ENCODE measurements at regions not wholly inside any gene's neighbourhood (a gene's known extent, or its start where the extent isn't known, plus 50 kb on each side); places are given as distances from the start of the nearest gene placed in this dataset.
A peak's percentile ranks its signal among the peaks of the same experiment; 100 is the strongest.

DNA sequence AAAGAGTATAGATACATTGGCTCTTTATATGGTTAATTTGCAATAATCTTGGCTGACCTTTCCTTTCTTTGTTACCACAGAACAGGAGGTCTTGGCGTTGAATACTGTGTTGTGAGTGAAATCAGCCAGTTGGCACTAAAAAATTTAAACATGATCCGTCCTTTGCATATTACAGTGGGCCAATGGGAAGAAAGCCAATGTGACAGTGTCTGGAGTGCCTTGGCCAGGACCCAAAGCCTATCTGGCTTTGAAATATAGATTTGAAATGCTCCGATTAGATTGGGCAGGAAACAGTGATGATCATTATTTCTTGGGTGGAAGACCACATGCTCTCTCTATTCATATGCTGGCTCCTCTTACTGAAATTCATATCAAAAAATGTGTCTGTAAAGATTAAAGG, 339.6 kb upstream of the ANO3 start:
- no peak for DNase-seq

GRCh38 chr11:25993016-25993415, 338.9 kb upstream of the ANO3 start:
- DNase-seq, result no peak

- no peak for DNase-seq
Observed at GRCh38 chr11:26011474-26011873, 320.5 kb upstream of the ANO3 start.

DNA sequence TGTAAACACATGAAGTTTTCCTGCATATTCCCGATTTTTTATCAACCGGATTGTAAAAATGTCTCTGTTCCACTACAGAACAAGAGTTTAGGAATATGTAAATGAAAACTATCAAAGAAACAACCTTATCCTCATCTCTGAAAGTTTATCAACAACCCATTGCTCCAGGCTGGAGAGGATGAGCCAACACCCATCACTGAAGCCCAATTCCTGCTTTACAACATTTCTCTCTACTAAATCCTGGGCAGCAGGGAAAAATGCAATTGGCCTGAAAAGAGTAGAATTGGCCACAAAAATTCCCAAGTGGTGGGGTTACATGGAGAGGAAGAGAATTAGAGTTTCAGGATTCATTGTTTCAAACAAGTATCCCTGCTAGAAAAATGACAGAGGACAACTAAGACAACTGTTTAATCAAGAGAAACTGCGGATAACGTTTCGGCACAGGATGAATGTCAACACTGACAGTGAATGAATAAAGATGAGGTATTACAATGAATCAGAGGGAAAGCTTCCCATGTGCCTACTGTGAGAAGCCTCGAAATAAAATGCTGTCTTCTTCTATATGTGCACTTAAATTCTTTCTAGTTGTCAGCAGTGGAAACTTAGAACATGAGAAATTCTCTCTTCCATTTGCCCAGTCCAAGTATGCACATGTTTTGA, 317.3 kb upstream of the ANO3 start:
- no peak for DNase-seq

GRCh38 chr11:26017322-26017860, 314.5 kb upstream of the ANO3 start:
- DNase-seq, result no peak

DNA sequence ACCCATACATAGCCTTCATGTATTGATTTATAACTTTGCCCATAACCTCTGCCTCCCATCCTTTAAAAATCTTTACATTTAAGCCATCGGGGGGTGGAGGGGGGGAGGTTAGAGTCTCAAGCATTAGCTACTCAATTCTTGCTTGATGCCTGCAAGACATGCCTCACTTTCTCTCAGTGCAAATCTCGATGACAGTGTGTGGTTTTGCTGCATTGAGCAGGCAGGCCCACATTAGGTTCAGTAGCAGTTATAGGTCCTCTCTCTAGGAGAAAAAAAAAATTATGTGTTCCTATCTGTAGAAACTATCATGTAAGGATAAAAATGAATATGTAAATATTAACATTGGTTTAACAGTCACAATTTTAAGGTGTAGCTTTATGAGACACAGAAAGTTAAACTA, 314.0 kb upstream of the ANO3 start:
- no peak for DNase-seq

DNA sequence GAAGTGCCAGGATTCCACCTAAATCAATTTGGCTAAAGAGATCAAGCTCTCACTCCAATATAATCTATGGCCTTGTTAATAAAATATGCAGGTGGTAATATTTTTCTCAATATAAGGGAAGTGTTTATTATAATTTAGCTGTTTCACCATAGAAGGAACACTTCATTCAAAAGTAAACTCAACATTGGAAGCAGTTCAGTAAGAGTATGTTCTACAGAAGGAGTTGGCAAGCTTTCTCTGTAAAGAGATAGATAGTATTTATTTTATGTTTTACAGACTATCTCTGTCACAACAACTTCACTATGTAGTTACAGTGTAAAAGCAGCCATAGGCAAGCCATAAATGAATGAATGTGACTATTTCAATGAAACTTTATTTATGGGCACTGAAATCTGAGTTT, 313.6 kb upstream of the ANO3 start:
- DNase-seq, result no peak

DNA sequence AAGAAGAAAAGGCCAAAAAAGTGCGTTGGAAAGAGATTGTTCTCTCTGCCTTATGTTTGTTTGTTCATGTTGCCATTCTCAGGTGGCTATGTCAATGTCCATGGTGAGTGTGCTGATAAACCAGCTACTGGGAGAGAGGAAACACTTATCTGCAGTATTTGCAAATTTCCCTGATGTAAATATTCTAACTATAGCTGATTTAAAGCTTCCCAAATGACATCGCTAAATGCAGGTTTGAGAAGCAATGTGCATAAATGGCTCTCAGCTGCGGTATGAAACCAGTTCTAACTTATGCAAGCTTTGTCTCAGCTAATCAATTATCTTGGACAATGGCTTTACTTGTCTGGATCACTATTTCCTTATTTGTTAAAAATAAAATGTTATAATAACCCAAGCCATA, 312.5 kb upstream of the ANO3 start:
- DNase-seq, result peak in 1 of 2 experiments; percentile 26

GRCh38 chr11:26021017-26021416, 310.9 kb upstream of the ANO3 start:
- no peak for DNase-seq

DNA sequence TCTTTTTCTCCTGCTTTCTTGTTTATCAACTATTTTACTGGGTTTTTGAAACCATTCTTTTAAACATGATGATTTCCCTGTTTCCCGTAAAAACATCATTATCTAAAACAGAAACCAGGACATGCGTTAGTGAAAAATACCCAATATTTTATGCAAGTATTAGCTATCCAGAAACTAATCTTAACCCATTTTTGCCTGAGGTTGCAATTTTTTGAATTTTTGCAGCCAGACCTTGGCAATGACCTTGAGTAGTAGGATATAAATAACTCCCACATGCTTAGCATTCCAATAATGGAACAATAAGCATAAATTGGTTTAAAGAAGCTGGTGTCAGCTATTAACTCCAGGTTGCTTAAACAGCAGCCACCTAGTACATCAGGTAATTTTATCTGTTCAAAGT, 308.9 kb upstream of the ANO3 start:
- DNase-seq, result no peak

GRCh38 chr11:26025676-26026075, 306.3 kb upstream of the ANO3 start:
- DNase-seq, result no peak

- no peak for DNase-seq
Observed at GRCh38 chr11:26026078-26026477, 305.9 kb upstream of the ANO3 start.

DNA sequence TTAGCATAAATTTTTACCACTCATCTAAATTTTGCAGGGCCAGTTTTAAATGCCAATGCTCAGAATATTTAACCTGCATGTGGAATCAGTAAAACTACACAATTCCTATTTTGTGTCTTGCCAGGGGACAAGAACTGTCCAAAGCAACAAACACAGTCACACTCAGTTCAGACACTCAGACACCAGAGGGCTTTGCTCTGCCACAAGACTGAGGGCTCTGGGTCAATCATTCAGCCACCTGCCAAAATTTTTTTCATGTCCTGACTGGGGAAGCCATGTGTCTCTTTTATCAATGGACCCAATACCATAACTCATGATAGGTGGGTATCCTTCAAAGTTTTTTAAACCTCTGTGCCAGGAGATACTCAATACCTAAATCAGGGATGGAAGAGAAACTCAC, 304.0 kb upstream of the ANO3 start:
- DNase-seq, result no peak

DNA sequence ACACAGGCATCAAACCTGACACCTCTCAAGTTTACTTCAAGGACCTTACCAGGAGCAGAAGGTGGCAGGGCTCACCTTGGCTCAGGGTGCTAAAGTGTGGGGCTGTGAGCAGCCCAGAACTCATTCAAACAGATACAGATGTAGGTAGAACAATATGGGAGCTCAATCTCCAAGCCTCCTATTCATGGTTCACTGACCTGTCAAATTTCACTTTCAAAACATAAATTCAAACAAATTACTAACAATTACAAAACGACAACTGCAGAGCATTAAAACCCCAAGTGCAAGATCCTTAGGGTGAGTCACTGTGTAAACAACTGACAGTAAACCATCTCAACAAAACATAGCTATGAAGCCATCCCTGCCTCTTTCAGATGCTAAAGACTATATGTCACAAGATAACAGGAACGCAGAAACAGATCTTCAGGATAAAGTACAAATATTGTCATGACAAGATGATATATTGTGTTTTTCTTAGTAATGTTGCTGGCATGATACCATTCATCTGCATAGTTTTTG, 303.5 kb upstream of the ANO3 start:
- DNase-seq, result no peak

DNA sequence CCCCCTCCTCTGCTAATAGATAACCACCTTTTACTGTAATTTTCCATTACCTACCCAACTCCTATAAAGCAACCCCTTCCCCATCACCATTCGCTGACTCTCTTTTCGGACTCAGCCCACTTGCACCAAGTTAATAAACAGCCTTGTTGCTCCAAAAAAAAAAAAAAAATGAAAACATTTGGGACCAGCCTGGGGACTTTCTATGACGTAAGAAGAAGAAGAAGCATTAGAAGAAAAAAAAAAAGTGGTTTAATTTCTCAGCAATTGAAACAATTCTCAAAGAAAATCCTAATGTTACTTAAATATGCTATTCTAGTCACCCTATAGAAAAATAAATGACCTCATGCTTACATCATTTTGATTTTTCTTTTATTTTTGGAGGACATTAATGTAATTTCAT, 301.5 kb upstream of the ANO3 start:
- no peak for DNase-seq

DNA sequence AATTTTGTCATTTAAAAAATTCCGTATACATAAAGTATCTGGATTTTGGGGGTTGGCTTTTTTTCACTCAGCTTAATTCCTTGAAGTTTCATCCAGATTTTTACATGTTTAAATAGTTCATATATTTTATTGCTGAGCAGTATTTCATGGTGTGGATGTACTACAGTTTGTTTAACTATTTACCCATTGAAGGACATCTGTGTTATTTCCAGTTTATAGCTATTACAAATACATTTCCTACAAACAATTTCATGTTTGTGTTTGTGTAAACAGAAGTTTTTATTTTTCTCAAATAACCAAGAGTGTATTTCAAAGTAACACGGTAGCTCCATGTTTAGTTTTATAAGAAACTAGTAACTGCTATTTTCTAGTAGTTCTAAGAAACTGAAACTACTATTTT, 299.7 kb upstream of the ANO3 start:
- DNase-seq, result no peak

- DNase-seq, result no peak
Observed at GRCh38 chr11:26035696-26036095, 296.2 kb upstream of the ANO3 start.

GRCh38 chr11:26037716-26038115, 294.2 kb upstream of the ANO3 start:
- DNase-seq, result no peak

DNA sequence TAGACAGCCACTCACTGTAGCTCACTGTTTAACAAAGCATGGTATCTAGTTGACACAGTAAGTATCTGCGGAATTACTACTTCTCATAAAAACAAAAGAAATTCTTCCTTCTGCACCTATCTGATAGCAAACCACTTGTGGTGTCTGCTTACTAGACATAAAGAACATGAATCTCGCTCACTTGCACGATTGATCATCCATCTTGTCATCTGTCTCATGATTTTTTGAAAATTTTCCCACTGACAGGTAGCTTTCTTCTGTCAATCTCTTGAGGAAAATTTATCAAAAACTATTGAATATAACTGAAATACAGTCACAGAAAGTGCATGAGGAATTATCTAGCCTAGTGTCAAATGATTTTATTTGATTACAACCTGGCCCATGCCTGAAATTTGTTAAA, 291.6 kb upstream of the ANO3 start:
- DNase-seq, result no peak

DNA sequence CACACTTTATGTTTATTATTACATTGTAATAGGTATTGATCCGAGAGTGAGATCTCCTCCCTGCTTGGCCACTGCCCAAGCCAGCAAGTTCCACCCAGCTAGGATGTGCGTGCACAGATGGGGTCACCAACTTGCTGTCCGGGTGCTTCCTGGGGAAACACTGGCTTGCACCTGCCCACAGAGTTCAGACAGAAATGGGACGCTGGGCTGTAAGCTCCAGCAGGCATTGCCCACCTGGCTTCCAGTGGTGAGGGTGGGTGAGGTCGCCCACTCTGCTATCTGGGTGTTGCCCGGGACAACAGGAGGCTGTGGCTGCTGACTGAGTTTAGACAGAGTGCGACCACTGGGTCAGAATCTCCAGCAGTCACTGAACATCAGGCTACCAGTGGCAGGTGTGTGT, 289.8 kb upstream of the ANO3 start:
- no peak for DNase-seq

DNA sequence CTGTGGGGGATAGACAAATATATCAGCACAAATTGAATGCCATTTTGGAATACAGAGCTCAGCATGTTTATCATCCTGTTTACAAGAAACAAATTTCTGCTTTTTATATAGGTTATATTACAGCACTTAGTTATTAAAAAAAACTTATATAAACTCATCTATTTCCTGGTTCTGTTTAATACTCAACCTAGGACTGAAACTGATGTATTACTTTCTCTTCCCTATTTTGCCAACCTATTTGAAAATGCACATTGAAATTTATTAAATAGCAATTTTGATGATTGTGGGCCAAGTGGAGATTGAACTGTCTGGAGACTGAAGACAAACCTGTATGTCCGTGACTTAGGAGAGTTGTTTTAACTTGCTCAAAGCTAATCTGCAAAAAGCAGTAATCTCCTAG, 288.3 kb upstream of the ANO3 start:
- no peak for DNase-seq

DNA sequence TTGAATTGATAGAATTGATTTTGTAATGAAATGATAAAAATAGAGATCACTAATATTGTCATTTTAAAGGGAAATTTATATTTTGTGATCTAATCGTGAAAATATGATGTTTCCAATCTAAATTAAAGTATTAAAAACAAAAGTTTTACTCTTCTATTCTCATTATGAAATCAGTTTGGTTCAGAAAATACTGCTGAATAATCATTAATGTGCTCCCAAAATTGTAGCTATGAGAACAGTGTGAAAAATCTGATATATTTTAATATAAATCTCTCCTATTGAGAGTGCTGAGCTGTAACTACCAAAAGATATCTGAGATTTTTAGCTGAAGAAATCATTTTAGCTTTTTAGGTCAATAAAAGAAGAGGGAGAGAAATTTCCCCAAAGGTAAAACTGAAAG, 287.5 kb upstream of the ANO3 start:
- DNase-seq, result no peak

- no peak for DNase-seq
Observed at GRCh38 chr11:26045082-26045481, 286.8 kb upstream of the ANO3 start.

GRCh38 chr11:26048271-26048670, 283.7 kb upstream of the ANO3 start:
- DNase-seq, result no peak

- DNase-seq, result no peak
Observed at GRCh38 chr11:26053966-26054365, 278.0 kb upstream of the ANO3 start.

All from NCI-H526 (cell line).